ENCODE measurements at regions not wholly inside any gene's neighbourhood (a gene's known extent, or its start where the extent isn't known, plus 50 kb on each side); places are given as distances from the start of the nearest gene placed in this dataset.
"Not testable (repeated sequence)": the region's sequence is repeated elsewhere in the genome, so short reads cannot be mapped to it uniquely, and the experiment has no call there.

DNA sequence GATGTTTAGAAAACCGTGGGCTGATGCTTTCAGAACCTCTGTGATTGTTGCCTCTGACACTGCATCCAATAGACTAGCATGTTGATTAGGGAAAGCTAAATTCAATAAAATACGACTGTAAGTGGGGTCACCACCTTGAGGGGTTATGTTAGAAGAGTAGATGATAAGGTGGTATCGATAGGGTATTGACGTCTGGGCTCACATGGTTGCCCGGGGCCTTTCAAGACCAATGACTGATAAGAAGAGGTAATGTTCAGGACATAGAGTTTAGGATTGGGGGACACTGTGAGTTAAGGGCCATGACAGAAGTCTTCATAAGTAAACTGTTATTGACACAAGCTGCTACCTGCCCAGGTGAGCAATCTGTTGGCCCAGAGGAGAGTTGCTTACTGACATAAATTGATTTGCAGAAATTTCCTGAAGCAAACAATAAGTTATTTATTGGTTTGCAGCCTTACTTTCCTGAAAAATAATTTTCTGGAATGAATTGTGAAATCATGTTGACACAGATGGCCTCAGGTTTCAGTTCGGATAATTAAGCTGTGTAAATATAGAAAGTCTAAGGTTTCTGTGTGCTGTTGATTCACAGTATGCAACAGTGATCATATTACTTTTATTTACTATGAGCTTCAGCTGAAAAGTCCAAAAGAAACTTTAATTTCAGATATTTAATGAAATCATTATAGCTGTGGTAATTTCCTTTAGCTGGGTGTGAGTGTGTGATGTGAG lies 289.9 kb upstream of the PRSS16 start:
- not testable (repeated sequence) for DNase-seq

DNA sequence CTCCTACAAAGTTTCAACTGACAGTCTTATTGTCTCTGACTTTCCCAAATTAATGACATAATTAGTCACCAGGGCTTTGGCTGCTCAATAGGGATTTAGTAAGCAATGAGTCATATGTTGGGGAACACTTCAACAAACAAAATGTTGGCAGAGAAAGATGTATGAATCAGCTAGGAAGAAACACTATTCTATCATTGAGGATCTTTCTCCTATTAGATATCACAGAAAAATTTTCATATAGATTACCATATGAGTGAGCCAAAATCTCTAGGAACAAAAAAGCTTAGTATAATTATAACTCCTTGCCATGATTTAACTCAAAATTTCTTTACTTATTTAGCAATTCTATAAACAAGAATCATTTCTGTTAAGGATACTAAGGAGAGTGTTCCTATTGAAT lies 286.3 kb upstream of the PRSS16 start:
- not testable (repeated sequence) for DNase-seq

DNA sequence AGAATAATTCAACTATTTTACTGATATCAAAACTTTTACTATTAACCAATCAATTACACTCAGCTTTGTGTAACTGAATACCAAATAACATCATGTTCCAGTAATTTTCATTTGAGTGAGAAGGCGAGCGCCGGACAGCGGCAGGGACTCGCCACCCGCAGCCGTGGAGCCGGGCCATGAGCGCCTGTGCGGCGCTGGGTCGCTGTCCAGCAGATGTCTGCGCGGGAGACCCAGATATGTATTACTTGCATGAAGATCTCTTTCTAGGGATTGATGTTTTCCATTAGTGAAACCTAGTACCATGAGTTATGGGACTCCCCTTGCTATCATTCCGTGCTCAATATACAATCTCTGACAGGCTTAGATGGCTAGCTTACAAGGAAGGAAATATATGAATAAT lies 245.1 kb upstream of the PRSS16 start:
- no peak for DNase-seq

DNA sequence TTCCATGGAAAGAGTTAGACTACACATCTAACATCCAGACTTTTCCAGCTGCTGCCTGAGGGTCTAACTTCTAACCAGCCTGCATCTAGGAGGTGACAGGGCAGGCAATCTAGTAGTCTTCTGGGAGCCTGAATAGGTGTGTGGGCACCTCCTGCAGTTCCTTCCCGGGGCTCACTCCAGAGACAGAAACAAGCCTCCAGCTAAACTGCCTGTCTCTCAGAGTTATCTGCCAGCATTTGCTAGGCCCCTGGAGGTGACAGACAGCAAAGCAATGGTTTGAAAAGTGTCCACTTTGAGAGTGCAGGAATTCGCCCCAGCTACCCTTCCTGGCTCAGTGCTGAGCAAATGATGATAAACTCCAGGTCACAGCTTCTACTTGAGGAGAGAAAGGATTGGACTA lies 240.5 kb upstream of the PRSS16 start:
- DNase-seq, result no peak

DNA sequence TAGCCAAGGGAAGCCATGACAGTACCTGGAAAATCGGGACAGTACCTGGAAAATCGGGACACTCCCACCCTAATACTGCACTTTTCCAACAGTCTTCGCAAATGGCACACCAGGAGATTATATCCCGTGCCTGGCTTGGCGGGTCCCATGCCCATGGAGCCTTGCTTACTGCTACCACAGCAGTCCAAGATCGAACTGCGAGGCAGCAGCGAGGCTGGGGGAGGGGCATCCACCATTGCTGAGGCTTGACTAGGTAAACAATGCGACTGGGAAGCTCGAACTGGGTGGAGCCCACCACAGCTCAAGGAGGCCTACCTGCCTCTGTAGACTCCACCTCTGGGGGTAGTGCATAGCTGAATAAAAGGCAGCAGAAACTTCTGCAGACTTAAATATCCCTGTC lies 238.9 kb upstream of the PRSS16 start:
- not testable (repeated sequence) for DNase-seq

DNA sequence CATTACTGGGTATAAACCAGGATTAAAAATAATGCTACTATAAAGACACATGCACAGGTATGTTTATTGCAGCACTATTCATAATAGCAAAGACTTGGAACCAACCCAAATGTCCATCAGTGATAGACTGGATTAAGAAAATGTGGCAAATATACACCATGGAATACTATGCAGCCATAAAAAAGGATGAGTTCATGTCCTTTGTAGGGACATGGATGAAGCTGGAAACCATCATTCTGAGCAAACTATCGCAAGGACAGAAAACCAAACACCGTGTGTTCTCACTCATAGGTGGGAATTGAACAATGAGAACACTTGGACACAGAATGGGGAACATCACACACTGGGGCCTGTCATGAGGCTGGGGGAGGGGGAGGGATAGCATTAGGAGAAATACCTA lies 233.4 kb upstream of the PRSS16 start:
- not testable (repeated sequence) for DNase-seq

DNA sequence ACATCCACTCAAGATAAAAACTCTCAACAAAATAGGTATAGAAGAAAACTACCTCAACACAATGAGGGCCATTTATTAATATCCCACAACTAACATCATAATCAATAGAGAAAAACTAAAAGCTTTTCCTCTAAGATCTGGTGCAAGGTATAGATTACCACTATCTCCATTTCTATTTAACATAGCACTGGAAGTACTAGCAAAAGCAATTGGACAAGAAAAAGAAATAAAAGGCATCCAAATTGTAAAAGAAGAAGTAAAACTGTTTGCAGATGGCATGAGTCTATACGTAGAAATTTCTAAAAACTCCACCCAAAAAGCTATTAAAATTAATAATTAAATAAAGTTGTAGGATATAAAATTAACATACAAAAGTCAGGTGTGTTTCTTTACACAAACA lies 230.8 kb upstream of the PRSS16 start:
- DNase-seq, result no peak

DNA sequence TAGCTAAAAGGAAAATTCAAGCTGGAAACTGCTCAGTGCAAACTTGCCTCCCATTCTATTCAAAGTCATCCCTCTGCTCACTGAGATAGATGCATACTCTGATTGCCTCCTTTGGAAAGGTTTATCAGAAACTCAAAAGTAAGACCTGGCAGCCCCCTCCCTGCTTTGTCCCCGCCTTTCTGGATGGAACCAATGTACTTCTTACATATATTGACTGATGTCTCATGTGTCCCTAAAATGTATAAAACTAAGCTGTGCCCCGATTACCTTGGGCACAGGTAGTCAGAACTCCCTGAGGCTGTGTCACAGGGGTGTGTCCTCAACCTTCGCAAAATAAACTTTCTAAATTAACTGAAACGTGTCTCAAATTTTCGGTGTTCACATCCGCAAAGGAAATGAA lies 229.1 kb upstream of the PRSS16 start:
- DNase-seq, result not testable (repeated sequence)

DNA sequence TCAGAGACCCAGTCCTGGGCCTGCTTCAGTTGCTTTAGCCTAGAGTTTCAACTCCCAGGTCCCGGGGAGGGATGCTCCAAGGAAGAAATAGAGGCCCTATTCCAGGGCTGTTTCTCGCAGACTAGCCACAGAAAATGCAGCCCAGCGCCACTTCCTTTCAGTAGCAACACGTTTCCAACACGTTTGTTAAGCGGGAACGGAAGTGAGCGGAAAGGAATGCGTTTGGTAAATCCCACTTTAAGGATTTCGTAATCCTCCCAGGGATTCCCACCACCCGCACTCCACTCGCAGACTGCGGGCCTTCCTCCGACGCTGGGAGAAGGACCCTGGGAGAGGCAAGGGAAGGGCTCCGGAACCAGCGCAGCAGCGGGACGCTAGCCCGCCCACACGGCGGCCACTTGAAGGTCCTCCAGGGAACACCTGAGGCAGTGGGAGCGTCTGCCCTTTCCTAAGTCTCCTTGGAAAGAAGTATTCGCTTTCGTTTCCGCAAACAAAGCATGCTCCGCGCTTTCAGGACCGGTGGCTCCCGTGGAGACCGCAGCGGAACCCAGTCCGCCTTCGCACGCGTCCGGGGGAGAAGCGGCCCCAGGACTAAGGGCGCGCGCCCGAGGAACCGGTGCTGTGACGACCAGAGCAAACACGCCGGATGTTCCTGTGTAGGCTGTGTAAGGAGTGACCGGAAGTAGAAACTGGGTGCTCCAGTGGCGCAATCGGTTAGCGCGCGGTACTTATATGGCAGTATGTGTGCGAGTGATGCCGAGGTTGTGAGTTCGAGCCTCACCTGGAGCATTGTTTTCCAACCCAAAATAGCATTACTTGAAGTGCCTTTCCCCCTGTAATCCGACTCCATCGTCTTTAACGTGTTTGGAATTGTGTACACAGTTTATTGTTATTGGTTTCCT lies 227.6 kb upstream of the PRSS16 start:
- DNase-seq, result peak; percentile 37 to 49

DNA sequence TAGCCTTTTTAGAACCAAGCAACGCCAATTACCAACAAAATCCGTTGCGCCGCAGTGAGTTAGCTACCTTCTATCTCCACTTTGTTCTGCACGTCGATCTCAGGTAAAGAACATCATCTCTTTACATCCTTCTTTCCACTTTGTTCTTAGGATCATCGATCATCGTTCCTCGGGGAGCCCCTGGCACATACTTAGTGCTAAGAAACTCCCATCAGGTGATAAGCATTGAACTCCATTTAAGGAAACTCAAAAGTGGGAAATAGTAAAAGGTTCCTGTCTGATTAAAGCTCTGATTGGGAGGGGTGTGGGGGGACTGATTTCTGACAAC lies 227.0 kb upstream of the PRSS16 start:
- no peak for DNase-seq

DNA sequence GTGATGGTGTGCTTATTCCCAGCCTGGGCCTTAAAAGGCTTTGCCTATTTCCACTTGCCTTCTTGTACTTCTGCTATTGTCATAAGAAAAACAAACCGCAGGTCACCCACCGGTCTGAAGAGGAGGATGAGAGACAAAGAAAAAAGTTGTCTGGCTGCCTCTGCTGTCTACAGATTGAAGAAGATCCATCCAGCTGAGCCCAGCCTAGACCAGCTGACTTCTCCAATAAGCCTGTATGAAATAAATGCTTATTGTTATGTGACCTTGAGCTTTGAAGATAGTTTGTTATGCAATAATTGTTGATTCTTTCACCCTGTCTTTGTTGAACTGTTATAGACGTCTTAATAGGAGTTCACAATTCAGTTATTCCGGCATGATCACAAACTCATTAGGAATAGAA lies 223.8 kb upstream of the PRSS16 start:
- no peak for DNase-seq

DNA sequence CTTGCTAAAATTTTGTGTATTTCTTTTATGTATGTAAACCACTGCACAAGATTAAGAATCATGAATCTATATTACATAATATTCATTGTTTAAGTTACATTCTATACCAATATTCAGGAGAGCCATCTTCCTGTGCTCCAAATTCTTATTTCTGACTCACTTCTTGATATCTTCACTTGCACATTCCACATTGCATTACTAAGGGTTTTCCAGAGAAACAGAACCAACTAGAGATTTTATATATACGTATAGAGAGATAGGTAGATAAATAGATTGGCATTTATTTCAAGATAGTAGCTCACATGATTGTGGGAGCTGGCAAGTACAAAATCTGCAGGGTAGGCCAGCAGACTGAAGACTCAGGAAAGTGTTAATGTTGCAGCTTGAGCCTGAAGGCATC lies 222.2 kb upstream of the PRSS16 start:
- no peak for DNase-seq

DNA sequence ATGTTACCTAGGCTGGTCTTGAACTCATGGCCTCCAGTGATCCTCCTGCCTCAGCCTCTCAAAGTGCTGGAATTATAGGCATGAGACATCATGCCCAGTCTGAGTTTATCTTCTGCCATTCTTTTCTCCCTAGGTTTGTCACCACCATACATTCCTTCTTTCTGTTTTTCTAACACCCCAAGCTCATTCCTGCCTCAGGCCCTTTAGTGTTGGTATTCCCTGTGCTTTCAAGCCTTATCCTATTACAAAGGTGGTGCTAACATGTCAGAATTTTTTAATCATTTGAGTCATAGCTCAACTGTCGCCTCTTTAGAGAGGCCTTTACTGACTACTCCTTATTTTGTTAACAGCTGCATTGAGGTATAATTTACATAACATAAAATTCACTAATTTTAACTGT lies 221.1 kb upstream of the PRSS16 start:
- DNase-seq, result no peak

DNA sequence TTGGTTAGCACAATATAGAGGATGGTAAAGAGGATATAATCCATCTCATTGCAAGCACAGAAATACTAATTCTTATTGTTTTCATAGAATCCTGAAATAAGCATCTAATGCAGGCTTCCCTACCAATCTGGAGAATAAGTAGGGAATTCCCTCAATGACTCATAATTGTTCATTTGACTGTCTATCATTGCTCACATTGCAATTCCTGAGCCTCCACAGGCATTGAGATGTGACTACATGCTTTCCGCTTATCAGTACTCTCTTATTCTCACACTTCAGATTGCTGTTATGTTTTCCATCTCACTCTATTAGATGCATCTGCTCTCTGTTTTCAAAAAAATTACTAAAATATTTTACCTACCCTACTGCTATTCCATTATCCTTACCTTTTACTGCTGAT lies 216.2 kb upstream of the PRSS16 start:
- no peak for DNase-seq

DNA sequence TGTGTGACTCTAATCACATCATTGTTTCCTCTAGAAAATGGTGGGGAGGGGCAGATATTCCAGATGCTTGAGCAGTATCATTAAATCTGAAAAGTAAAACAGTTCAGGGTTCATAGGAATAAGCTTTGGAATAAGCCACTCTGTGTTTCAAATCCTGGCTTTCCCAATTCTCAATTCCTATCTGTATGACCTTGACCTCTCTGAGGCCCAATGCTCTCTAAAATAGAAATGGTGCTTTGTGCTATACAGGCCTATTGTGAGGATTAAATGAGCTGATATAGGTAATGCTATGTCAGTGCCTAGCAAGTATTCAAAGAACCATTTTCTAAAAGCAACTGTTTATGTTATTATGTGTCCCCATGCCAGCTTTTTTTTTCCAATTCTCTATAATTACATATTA lies 209.0 kb upstream of the PRSS16 start:
- DNase-seq, result no peak

DNA sequence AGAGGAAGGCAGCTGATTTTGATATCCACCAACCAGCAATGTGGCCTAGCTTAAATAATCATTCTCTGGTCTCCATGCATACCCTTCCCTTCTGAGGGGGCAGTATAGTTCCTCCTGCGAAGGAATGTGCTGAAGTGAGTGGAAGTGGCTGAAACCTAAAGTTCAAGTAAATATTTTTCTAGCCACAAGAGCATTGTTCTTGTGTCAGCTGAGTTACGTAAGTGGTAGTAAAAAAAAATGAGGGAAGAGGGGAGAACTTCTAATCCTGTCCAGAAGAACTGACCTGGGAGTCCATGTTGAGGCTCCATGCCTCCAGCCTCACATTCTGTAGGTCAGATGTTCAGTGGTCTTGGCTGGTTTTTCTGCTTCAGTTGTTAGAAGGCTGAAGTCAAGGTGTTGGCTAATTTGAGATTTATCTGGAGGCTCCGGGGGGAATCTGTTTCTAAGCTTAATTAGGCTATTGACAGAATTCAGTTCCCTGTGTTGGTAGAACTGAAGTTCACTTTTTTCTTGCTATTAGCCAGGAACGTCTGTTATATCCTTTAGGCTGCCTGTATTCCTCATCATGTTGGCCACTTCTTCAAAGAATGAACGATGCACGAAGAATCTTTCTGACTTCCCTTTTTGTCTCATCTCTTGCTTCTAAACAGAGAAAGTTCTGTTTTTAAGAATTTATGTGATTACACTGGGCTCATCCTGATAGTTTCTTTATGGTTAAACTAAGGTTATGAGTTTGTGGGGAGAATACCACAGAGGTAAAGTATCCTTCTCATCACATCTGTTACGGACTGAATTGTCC lies 207.1 kb upstream of the PRSS16 start:
- no peak for DNase-seq

DNA sequence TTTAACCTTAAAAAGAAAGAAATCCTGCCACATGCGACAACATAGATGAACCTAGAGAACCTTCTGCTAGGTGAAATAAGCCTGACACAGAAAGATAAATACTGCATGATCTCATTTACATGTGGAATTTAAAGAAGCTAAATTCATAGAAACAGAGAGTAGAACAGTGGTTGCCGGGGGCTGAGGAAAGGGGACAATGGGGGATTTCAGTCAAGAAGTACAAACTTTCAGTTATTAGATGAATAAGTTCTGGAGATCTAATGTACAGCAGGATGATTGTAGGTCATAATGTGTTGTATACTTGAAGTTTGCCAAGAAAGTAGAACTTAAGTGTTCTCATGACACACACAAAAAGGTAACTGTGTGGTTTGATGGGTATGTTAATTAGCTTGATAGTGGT lies 204.3 kb upstream of the PRSS16 start:
- no peak for DNase-seq

DNA sequence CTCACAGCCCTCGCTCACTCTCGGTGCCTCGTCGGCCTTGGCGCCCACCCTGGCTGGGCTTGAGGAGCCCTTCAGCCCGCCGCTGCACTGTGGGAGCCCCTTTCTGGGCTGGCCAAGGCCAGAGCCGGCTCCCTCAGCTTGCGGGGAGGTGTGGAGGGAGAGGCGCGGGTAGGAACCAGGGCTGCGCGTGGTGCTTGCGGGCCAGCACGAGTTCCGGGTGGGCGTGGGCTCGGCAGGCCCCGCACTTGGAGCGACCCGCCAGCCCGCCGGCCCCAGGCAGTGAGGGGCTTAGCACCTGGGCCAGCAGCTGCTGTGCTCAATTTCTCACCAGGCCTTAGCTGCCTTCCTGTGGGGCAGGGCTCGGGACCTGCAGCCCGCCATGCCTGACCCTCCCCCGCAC lies 202.4 kb upstream of the PRSS16 start:
- DNase-seq, result not testable (repeated sequence)

DNA sequence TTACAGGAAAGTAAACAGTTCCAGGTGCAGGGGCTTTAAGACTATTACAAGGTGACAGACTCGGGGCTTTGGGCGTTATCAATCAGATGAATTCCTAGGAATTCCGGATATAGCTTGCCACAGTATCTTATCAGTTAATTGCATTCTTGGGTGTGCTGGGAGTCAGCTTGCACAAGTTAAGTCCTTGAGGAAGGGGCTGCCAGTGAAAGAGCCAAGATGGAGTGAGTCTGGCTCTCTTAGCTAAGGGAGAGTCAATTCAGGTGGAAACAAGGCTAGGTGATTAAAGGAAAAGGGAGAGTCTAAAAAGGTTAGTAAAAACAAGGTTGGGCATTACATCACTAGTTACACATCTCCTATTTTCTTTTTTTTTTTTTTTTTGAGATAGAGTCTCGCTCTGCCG lies 199.8 kb upstream of the PRSS16 start:
- DNase-seq, result not testable (repeated sequence)

DNA sequence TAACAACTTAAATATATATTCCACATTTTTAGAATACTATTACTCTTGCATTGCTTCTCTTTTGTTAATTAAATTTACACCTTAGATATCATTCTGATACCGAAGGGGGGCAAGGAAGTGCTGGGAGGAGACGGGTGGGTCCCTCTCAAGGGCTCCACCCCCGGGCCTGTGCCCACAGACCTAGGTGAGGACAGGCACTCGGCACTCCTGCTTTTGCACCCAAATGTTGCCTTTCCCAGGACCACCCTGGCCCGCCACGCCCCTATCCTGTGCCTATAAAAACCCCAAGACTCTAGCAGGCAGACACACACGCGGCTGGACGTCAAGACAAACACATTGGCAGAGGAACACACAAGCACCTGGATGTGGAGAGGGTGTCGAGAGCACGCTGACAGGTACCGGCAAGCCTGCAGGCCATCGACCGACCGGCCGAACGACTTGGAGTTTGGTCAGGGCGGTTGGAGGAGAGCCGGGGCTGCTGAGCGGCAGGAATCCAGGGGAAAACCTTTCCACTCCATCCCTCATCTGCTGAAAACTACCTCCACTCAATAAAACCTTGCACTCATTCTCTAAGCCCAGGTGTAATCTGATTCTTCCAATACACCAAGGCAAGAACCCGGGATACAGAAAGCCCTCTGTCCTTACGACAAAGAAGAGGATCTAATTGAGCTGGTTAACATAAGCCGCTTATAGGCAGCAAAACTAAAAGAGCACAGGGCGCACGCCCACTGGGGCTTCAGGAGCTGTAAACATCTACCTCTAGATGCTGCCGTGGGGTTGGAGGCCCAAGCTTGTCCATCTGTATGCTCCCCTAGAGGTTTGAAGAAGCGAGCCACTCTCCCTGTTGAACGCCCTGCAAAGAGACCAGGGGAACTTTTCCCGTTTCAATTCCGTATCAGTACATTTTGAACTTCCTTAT lies 197.4 kb upstream of the PRSS16 start:
- no peak for DNase-seq

DNA sequence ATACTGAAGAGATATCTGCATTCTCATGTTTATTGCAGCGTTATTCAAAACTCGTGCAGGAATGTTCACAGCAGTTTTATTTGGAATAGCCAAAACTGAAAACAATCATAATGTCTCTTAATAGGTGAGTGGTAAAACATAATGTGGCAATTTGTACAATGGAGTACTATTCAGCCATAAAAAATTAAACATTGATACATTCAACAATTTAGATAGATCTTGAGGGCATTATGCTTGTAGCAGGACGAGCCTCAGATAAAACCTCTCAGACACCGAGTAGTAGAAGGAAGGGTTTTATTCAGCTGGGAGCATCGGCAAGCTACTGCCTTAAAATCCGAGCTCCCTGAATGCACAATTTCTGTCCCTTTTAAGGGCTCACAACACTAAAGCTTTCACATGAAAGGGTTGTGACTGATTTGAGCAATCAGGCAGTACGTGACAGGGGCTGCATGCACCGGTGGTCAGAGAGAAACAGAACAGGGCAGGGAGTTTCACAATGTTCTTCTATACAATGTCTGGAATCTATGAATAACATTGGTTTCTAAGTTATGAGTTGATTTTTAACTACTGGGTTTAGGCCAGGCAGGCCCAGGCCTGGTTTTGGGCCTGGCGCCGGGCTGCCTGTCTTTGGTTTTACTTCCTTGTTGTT lies 195.3 kb upstream of the PRSS16 start:
- not testable (repeated sequence) for DNase-seq

DNA sequence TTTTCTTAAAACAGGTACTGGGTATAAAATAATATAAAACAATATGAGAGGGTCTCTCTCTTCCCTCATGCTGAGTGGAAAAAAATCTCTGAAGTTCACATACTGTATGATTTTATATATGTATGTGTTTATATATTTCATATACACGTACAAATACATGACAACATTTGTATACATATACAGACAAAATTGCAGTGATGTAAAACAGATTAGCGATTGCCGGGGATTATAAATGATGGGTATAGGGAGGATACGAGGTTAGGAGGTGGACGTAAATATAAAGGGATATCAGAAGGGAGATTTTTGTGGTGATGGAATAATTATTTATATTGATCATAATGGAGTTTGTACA lies 194.8 kb upstream of the PRSS16 start:
- DNase-seq, result no peak

Measured in CD4-positive, alpha-beta T cell treated with Interferon alpha-2 for 1 hour (primary cell).